Mesenchymal stem cell (in vitro differentiated cells and primary cell): ENCODE measurements at regions not wholly inside any gene's neighbourhood (a gene's known extent, or its start where the extent isn't known, plus 50 kb on each side); places are given as distances from the start of the nearest gene placed in this dataset.

Source experiments
- DNase-seq: peaks from one replicate; pipeline ENCODE4 v3.0.0-alpha.2; 2013
- H2AFZ ChIP-seq: one replicate; pipeline ENCODE4 v1.6.1; 2013; ENCODE audit warnings: low read depth, mild to moderate bottlenecking, control low read depth, inconsistent platforms, low read length, moderate library complexity
- H2AK5ac ChIP-seq: 2 replicates; pipeline ENCODE4 v1.6.1; 2013; ENCODE audit warnings: low read length, moderate library complexity, mild to moderate bottlenecking, inconsistent platforms; ENCODE audit not compliant: severe bottlenecking
- H2BK120ac ChIP-seq: one replicate; pipeline ENCODE4 v1.6.1; 2013; ENCODE audit warnings: low read depth, mild to moderate bottlenecking, inconsistent platforms, low read length, moderate library complexity
- H2BK12ac ChIP-seq, 2 experiments: one replicate each; pipeline ENCODE4 v1.6.1; 2013; ENCODE audit warnings: inconsistent platforms in 2 of 2, low read length in 2 of 2, mild to moderate bottlenecking in 2 of 2, moderate library complexity in 2 of 2, control low read depth in 1 of 2
- H2BK15ac ChIP-seq: one replicate; pipeline ENCODE4 v1.6.1; 2013; ENCODE audit warnings: mild to moderate bottlenecking, low read depth, inconsistent platforms; ENCODE audit not compliant: poor library complexity, severe bottlenecking
- H2BK5ac ChIP-seq: 2 replicates; pipeline ENCODE4 v1.6.1; 2013; ENCODE audit warnings: low read depth, mild to moderate bottlenecking, low read length, control low read depth, inconsistent platforms; ENCODE audit not compliant: poor library complexity, severe bottlenecking
- H3K14ac ChIP-seq, 2 experiments: one replicate each; pipeline ENCODE4 v1.6.1; 2013; ENCODE audit warnings: inconsistent platforms in 2 of 2, low read length in 2 of 2, control low read depth in 1 of 2, mild to moderate bottlenecking in 1 of 2, moderate library complexity in 1 of 2
- H3K18ac ChIP-seq, 2 experiments: one replicate each; pipeline ENCODE4 v1.6.1; 2013; ENCODE audit warnings: inconsistent platforms in 2 of 2, low read length in 2 of 2, control low read depth in 1 of 2, low read depth in 1 of 2, mild to moderate bottlenecking in 1 of 2
- H3K23ac ChIP-seq, 2 experiments: one replicate each; pipeline ENCODE4 v1.6.1; 2013; ENCODE audit warnings: inconsistent platforms in 2 of 2, low read length in 2 of 2, mild to moderate bottlenecking in 2 of 2, moderate library complexity in 2 of 2, control low read depth in 1 of 2
- H3K27ac ChIP-seq: 2 replicates; pipeline ENCODE4 v1.5.1; 2013; ENCODE audit warnings: mild to moderate bottlenecking, moderate library complexity, low read length, control low read depth, inconsistent platforms; ENCODE audit not compliant: poor library complexity, severe bottlenecking
- H3K27me3 ChIP-seq, 2 experiments: 2 replicates each; pipeline versions ENCODE4 v1.6.1 to v1.7.0; 2013; ENCODE audit warnings: low read length in 2 of 2, mild to moderate bottlenecking in 2 of 2, moderate library complexity in 2 of 2, control low read depth in 1 of 2, inconsistent platforms in 1 of 2; ENCODE audit not compliant: control insufficient read depth in 1 of 2, insufficient read depth in 1 of 2
- H3K36me3 ChIP-seq, 2 experiments: 2 replicates each; pipeline versions ENCODE4 v1.6.1 to v1.7.0; 2013; ENCODE audit warnings: low read length in 2 of 2, control low read depth in 1 of 2, inconsistent platforms in 1 of 2, low read depth in 1 of 2, mild to moderate bottlenecking in 1 of 2; ENCODE audit not compliant: insufficient read depth in 2 of 2, control insufficient read depth in 1 of 2
- H3K4ac ChIP-seq, 2 experiments: one replicate each; pipeline ENCODE4 v1.6.1; 2013; ENCODE audit warnings: inconsistent platforms in 2 of 2, low read length in 2 of 2, mild to moderate bottlenecking in 2 of 2, moderate library complexity in 2 of 2, control low read depth in 1 of 2, low read depth in 1 of 2
- H3K4me1 ChIP-seq: 2 replicates; pipeline ENCODE4 v1.6.1; 2013; ENCODE audit warnings: low read depth, low read length, control low read depth; ENCODE audit not compliant: control insufficient read depth, insufficient read depth
- H3K4me2 ChIP-seq: 2 replicates; pipeline ENCODE4 v1.6.1; 2013; ENCODE audit warnings: low read length, mild to moderate bottlenecking, inconsistent platforms; ENCODE audit not compliant: poor library complexity, severe bottlenecking
- H3K4me3 ChIP-seq, 2 experiments: 2 replicates each; pipeline versions ENCODE4 v1.5.1 to v1.7.0; 2013; ENCODE audit warnings: low read length in 2 of 2, mild to moderate bottlenecking in 2 of 2, control low read depth in 1 of 2, low read depth in 1 of 2; ENCODE audit not compliant: insufficient read depth in 1 of 2
- H3K79me1 ChIP-seq: replicated peaks from 2 replicates; pipeline ENCODE4 v1.6.1; 2013; ENCODE audit warnings: mild to moderate bottlenecking, control low read depth, low read length, inconsistent platforms; ENCODE audit not compliant: poor library complexity, severe bottlenecking
- H3K9ac ChIP-seq: 2 replicates; pipeline ENCODE4 v1.7.0; 2013; ENCODE audit warnings: mild to moderate bottlenecking, low read length, moderate library complexity
- H3K9me3 ChIP-seq: 2 replicates; pipeline ENCODE4 v1.7.0; 2013; ENCODE audit warnings: mild to moderate bottlenecking, low read length; ENCODE audit not compliant: control insufficient read depth
- H4K8ac ChIP-seq: one replicate; pipeline ENCODE4 v1.6.1; 2013; ENCODE audit warnings: inconsistent platforms, mild to moderate bottlenecking, low read length, moderate library complexity
- H4K91ac ChIP-seq: one replicate; pipeline ENCODE4 v1.6.1; 2013; ENCODE audit warnings: mild to moderate bottlenecking, low read length, inconsistent platforms
- WGBS: methylation state at CpG from one replicate; pipeline ENCODE4 v1.1.7; 2013; ENCODE audit warnings: mixed read lengths; 5-methylcytosine and 5-hydroxymethylcytosine counted together

DNA sequence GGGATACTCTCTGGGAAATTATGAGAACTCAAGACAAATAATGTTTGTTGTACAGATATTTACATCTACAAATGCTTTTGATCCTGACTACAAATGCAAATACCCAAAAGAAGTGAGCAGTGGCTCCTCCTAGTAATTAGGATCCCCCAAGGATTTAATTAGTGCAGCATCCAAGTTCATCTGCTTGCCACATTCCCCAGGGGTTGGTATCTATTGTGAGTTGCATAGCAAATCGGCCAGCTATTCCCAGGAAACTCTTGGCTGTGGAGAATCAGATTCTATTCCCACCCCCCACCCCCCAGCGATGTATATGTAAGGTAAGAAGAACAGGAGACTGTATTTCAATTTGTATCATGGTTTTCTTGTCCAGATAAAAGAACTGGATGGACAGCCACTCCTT is 725.1 kb upstream of the CDH7 start:
- Histone ChIP-seq H2AFZ (no peak overlapping the region), H3K4me3 (no peak overlapping the region), H3K14ac (no peak overlapping the region), H2AK5ac (no peak overlapping the region), H3K79me1 (no peaks in the 10 kb centered on the region), H3K27me3 (no peaks in the 10 kb centered on the region), H2BK5ac (no peak overlapping the region), H3K18ac (no peak overlapping the region), H2BK12ac (no peak overlapping the region), H2BK15ac (no peak overlapping the region), H3K4ac (no peak overlapping the region), H3K36me3 (no peaks in the 10 kb centered on the region), H3K9ac (no peak overlapping the region), H3K9me3 (peaks cover 22% of the 10 kb centered on the region), H3K27ac (no peak overlapping the region), H4K8ac (no peak overlapping the region), H4K91ac (no peak overlapping the region), H3K23ac (no peak overlapping the region), H3K4me2 (no peak overlapping the region), H2BK120ac (no peak overlapping the region), H3K4me1 (no peaks in the 10 kb centered on the region)
- no peak for DNase-seq
- WGBS = no CpG with 5 or more reads among the region's 2 CpGs

DNA sequence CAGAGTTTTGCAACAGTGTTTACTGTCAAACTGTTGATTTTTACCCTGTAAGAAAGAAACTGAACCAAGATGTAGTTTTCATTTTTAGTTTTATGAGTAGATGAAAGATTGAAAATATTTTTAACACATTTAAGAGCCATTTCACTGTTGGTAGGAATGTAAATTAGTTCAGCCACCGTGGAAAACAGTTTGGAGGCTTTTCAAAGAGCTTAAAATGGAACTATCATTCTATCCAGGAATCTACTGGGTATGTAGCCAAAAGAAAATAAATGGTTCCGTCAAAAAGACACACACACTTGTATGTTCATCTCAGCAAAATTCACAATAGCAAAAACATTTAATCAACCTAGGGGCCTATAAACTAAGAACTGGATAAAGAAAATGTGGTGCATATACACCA is 729.8 kb upstream of the CDH7 start:
- H3K4me2 ChIP-seq = no peak overlapping the region
- H3K4ac ChIP-seq = no peak overlapping the region
- no peak overlapping the region for H2BK12ac ChIP-seq
- H4K91ac ChIP-seq = no peak overlapping the region
- H3K4me1 ChIP-seq = no peaks in the 10 kb centered on the region
- H3K36me3 ChIP-seq = no peaks in the 10 kb centered on the region
- H3K27me3 ChIP-seq = no peaks in the 10 kb centered on the region
- no peak overlapping the region for H4K8ac ChIP-seq
- H3K4me3 ChIP-seq = no peak overlapping the region
- peaks cover 24% of the 10 kb centered on the region for H3K9me3 ChIP-seq
- no CpG with 5 or more reads among the region's 2 CpGs for WGBS
- H3K14ac ChIP-seq = no peak overlapping the region
- no peak overlapping the region for H2BK5ac ChIP-seq
- DNase-seq = no peak
- no peak overlapping the region for H2AK5ac ChIP-seq
- no peak overlapping the region for H3K27ac ChIP-seq
- no peak overlapping the region for H2AFZ ChIP-seq
- no peaks in the 10 kb centered on the region for H3K79me1 ChIP-seq
- no peak overlapping the region for H2BK120ac ChIP-seq
- no peak overlapping the region for H2BK15ac ChIP-seq
- no peak overlapping the region for H3K9ac ChIP-seq
- no peak overlapping the region for H3K23ac ChIP-seq
- no peak overlapping the region for H3K18ac ChIP-seq

DNA sequence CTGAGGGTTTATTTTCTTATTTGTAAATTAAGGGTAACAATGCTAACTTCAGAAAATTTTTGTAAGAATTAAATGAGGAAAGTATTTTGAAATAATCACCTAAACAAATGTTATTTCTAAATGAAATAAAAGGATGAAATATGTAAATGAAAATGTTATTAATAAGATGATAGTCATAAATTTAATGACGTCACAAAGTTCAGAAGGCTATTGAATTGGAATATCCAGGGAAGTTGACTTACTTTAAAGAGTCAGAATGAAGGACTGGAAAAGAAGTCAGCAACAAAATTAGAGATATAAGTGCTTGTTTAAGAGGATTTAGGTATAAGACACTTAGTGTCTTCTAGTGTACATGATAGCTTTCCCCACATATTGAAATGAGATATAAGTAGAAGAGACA is 732.6 kb upstream of the CDH7 start:
- H2BK12ac ChIP-seq = no peak overlapping the region
- no peak overlapping the region for H3K9ac ChIP-seq
- H4K91ac ChIP-seq = no peak overlapping the region
- H3K4me2 ChIP-seq = no peak overlapping the region
- no peak overlapping the region for H3K4ac ChIP-seq
- no peaks in the 10 kb centered on the region for H3K79me1 ChIP-seq
- no peak overlapping the region for H3K27ac ChIP-seq
- no peak overlapping the region for H3K18ac ChIP-seq
- H3K14ac ChIP-seq = no peak overlapping the region
- no peak overlapping the region for H2AK5ac ChIP-seq
- no peak overlapping the region for H2BK15ac ChIP-seq
- H2BK120ac ChIP-seq = no peak overlapping the region
- H3K4me3 ChIP-seq = no peak overlapping the region
- H3K27me3 ChIP-seq = no peaks in the 10 kb centered on the region
- no peak overlapping the region for H3K23ac ChIP-seq
- H3K4me1 ChIP-seq = no peaks in the 10 kb centered on the region
- no peaks in the 10 kb centered on the region for H3K36me3 ChIP-seq
- H2AFZ ChIP-seq = no peak overlapping the region
- WGBS = 96% methylated on average over 1 of the region's 1 CpG
- H2BK5ac ChIP-seq = no peak overlapping the region
- DNase-seq = no peak
- peaks cover 6% of the 10 kb centered on the region for H3K9me3 ChIP-seq
- H4K8ac ChIP-seq = no peak overlapping the region

GRCh38 chr18:65017372-65017760 is 733.4 kb upstream of the CDH7 start:
- Histone ChIP-seq H4K91ac (peak overlapping the region; percentile 39), H2BK5ac (no peak overlapping the region), H3K27me3 (no peaks in the 10 kb centered on the region), H3K23ac (no peak overlapping the region), H3K9ac (no peak overlapping the region), H2AK5ac (no peak overlapping the region), H2BK12ac (no peak overlapping the region), H3K9me3 (peaks cover 6% of the 10 kb centered on the region), H2AFZ (no peak overlapping the region), H3K27ac (no peak overlapping the region), H3K14ac (no peak overlapping the region), H3K4me2 (no peak overlapping the region), H3K4me1 (no peaks in the 10 kb centered on the region), H3K18ac (no peak overlapping the region), H3K4ac (no peak overlapping the region), H3K36me3 (no peaks in the 10 kb centered on the region), H4K8ac (no peak overlapping the region), H2BK120ac (no peak overlapping the region), H3K79me1 (no peaks in the 10 kb centered on the region), H3K4me3 (no peak overlapping the region), H2BK15ac (no peak overlapping the region)
- no peak for DNase-seq
- 88% methylated on average over 10 of the region's 10 CpGs for WGBS
